D721Med (cell line): ENCODE measurements at regions not wholly inside any gene's neighbourhood (a gene's known extent, or its start where the extent isn't known, plus 50 kb on each side); places are given as distances from the start of the nearest gene placed in this dataset.
"Not testable (repeated sequence)": the region's sequence is repeated elsewhere in the genome, so short reads cannot be mapped to it uniquely, and the experiment has no call there.

Experiments used
- DNase-seq: peaks from one replicate; pipeline ENCODE4 v3.0.0; 2011; ENCODE audit warnings: low spot score; ENCODE audit not compliant: insufficient read length
- FAIRE-seq: peaks from 2 replicates; lab custom pipeline; 2011; peaks lifted over from hg19 to GRCh38; lab: Jason Lieb, UNC
- CTCF ChIP-seq: IDR thresholded peaks from 2 replicates; pipeline ENCODE4 v1.5.1; 2012; ENCODE audit warnings: mild to moderate bottlenecking, control low read depth; ENCODE audit not compliant: insufficient read depth; ENCODE audit errors: missing control alignments

- no peak for TF ChIP-seq CTCF
- DNase-seq = no peak
- no peak for FAIRE-seq
Observed at GRCh38 chr12:17878714-17879113, 211.3 kb downstream of the RERGL start.

- no peak for TF ChIP-seq CTCF
- FAIRE-seq (no peak), DNase-seq (no peak)
Observed at GRCh38 chr12:17875230-17875629, 214.8 kb downstream of the RERGL start.

- DNase-seq = no peak
- TF ChIP-seq CTCF = no peak
- no peak for FAIRE-seq
Observed at GRCh38 chr12:17866802-17867201, 223.2 kb downstream of the RERGL start.

- not testable (repeated sequence) for DNase-seq, FAIRE-seq
Observed at GRCh38 chr12:17855548-17855947, 234.4 kb downstream of the RERGL start.

DNA sequence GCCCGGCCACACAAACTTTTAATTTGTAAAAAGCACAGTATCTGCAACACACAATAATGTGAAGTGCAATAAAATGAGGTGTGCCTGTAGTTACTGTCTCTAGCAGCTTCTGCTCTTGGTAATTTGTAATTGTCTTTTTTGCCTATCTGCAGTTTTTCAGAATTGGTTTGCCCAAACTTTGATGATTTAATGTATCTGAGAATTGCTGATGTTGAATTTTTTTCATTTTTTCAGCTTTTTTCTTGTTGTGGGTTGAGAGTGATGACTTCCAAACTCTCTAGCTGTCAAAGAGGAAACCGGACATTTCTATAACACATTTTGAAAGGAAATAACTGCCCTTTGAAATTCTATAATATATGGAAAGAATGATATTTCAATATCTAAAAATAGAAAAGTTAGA is 236.9 kb downstream of the RERGL start:
- no peak for TF ChIP-seq CTCF
- FAIRE-seq (no peak), DNase-seq (no peak)

DNA sequence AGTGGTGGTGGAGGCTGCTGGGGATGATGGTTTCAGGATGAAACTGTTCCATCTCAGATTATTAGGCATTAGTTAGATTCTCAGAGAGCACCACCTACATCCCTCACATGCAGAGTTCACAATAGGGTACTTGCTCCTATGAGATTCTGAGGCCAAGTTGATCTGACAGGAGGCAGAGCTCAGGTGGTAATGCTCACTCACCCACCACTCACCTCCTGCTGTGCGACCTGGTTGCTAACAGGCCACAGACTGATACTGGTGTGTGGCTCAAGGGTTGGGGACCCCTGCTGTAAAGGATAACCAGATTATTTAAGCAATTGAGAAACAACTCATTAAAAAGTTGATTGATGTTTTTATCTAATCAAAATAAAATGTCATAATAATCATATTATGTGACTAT is 248.5 kb downstream of the RERGL start:
- TF ChIP-seq CTCF = no peak
- DNase-seq (no peak), FAIRE-seq (no peak)

DNA sequence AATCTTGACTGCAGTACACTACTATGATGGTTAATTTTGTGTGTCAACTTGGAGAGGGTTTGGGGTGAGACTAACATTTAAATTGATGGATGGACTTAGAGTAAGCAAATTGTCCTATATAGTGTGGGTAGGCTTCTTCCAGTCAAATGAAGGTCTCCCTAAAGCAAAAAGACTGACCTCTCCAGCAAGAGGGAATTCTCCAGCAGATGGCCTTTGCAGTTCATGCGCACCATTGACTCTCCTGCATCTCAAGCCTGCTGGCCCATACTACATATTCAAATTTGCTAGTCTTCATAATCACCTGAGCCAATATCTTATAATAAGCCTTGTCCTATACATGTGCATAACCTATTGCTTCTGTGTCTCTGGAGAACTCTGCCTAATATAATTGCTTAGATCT is 260.2 kb downstream of the RERGL start:
- no peak for TF ChIP-seq CTCF
- FAIRE-seq = no peak
- DNase-seq = no peak

DNA sequence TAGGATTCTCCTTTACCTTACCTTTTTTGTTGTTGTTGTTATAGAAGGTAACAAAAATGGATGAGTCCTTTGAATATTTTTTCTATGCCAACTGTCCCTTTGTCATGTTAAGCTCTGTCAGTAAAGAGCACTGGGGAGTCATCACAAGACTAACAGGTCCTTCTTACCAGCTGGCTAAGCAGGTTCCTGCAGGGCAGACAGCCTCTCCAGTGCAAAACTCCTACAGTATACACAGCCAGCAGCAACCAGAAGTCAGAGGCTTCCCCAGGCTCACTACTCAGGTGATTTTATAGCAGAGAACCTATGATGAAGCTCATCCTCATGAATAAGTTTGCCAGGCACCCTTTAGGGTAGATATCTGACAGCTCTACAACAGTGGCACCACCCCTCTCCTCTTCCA is 271.1 kb downstream of the RERGL start:
- DNase-seq (no peak), FAIRE-seq (no peak)
- TF ChIP-seq CTCF = no peak
